ENCODE measurements at regions not wholly inside any gene's neighbourhood (a gene's known extent, or its start where the extent isn't known, plus 50 kb on each side); places are given as distances from the start of the nearest gene placed in this dataset.

DNA sequence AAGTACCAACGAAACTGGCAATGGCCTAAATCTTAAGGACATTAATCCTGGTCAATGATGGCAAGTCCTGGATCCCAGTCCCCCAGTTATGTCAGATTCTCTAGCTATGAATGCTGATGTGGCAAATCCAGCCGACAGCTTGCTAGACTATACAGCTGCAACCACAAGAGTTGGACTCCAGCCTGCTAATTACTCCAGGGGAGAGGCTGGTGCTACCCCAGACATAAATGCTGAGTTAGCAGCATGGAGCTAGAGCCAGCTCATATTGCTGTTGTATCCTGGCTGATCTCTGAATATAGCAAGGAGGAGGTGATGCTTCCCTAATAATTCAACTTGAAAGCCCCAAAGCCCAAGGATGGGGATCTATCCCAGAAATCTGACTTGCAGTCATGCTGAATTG, 207.1 kb downstream of the LRRN1 start:
- TF ChIP-seq, protein P1, sequence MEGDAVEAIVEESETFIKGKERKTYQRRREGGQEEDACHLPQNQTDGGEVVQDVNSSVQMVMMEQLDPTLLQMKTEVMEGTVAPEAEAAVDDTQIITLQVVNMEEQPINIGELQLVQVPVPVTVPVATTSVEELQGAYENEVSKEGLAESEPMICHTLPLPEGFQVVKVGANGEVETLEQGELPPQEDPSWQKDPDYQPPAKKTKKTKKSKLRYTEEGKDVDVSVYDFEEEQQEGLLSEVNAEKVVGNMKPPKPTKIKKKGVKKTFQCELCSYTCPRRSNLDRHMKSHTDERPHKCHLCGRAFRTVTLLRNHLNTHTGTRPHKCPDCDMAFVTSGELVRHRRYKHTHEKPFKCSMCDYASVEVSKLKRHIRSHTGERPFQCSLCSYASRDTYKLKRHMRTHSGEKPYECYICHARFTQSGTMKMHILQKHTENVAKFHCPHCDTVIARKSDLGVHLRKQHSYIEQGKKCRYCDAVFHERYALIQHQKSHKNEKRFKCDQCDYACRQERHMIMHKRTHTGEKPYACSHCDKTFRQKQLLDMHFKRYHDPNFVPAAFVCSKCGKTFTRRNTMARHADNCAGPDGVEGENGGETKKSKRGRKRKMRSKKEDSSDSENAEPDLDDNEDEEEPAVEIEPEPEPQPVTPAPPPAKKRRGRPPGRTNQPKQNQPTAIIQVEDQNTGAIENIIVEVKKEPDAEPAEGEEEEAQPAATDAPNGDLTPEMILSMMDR (IDR thresholded peaks at IDR 0.05): no peak
- TF ChIP-seq POLR2A (IDR thresholded peaks at IDR 0.05): no peak

All from testis (tissue), 2 donors.